Mononuclear cell (primary cell): ENCODE measurements at regions not wholly inside any gene's neighbourhood (a gene's known extent, or its start where the extent isn't known, plus 50 kb on each side); places are given as distances from the start of the nearest gene placed in this dataset.

ENCODE experiments used
- H3K27me3 ChIP-seq: 2 replicates; pipeline ENCODE4 v1.6.0; 2011; ENCODE audit warnings: low read length, control low read depth; ENCODE audit not compliant: insufficient read depth
- H3K4me1 ChIP-seq: 2 replicates; pipeline ENCODE4 v1.5.1; 2011; ENCODE audit warnings: mild to moderate bottlenecking, low read length, control low read depth; ENCODE audit not compliant: insufficient read depth
- H3K4me3 ChIP-seq: 2 replicates; pipeline ENCODE4 v1.5.1; 2011; ENCODE audit warnings: mild to moderate bottlenecking, low read length, moderate library complexity
- H3K9me3 ChIP-seq: 2 replicates; pipeline ENCODE4 v1.5.1; 2011; ENCODE audit warnings: low read depth, mild to moderate bottlenecking, control low read depth, low read length

GRCh38 chr10:17507538-17507937 is 53.1 kb upstream of the ST8SIA6 start:
- Histone ChIP-seq H3K4me1 (peaks cover 53% of the 10 kb centered on the region), H3K27me3 (no peaks in the 10 kb centered on the region)

GRCh38 chr10:17506856-17507471 is 52.6 kb upstream of the ST8SIA6 start:
- peaks cover 49% of the 10 kb centered on the region for H3K4me1 ChIP-seq

More at GRCh38 chr10:17507538-17507937, 53.1 kb upstream of the ST8SIA6 start:
- H3K9me3 ChIP-seq, result no peaks in the 10 kb centered on the region
- H3K4me3 ChIP-seq, result no peak overlapping the region

DNA sequence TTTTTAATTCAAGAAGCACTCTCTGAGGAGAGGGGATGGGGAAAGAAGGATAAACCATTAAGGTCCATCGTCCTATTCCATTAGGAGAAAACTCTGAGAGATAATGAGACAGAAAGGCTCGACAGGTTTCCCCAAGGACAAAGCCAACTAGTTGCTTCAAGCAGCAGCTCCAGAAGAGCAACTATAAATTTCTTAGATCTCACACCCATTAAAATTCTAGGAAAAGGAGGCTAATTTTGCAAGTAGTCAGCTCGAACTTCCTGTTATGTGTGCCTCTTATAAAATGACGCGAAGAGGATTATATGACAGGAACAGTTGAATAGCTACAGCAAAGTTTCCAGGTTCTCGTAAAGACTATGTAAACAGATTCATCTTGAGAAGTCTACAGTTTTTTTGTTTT is 52.0 kb upstream of the ST8SIA6 start:
- H3K4me1 ChIP-seq, result peaks cover 45% of the 10 kb centered on the region
- H3K9me3 ChIP-seq, result no peaks in the 10 kb centered on the region
- no peak overlapping the region for H3K4me3 ChIP-seq

More at GRCh38 chr10:17506856-17507471, 52.6 kb upstream of the ST8SIA6 start:
- H3K27me3 ChIP-seq, result no peaks in the 10 kb centered on the region
- H3K9me3 ChIP-seq, result no peaks in the 10 kb centered on the region
- no peak overlapping the region for H3K4me3 ChIP-seq

DNA sequence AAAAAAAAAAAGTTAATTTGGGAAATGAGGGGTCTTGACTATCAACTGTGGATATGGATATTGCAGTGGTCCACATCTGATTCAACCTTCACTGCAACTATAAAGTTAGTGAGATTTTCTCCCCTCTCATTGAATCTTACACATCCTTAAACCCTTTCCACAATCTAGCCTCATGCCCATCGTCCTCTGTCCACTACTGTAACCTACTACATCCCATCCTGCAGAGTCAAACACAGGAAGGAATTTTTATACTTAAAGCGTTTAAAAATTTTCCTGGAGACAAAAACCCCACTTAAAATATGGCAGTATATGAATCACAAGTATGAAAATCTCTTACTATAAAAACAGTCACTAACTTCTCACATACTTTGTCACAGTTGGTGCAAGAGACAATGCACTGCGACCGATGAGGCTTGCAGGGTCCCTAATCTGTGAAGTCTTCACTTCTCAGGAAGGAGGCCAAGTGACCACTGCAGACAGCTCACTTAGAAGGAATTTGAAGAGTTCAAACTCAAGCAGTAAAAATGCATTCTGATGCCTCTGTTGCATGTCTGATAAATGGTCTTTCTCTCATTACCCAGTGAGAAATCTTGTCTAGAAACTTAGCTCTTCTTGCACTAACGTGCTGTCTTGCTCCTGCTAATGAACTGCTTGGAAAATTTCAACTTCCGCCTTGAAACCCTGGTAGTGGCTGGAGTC is 50.3 kb upstream of the ST8SIA6 start:
- no peak overlapping the region for H3K4me3 ChIP-seq
- H3K9me3 ChIP-seq, result no peaks in the 10 kb centered on the region
- H3K27me3 ChIP-seq, result no peaks in the 10 kb centered on the region
- H3K4me1 ChIP-seq, result peaks cover 31% of the 10 kb centered on the region

More for the DNA sequence above, 52.0 kb upstream of the ST8SIA6 start:
- no peaks in the 10 kb centered on the region for H3K27me3 ChIP-seq
